GM21825 (cell line): ENCODE measurements at regions not wholly inside any gene's neighbourhood (a gene's known extent, or its start where the extent isn't known, plus 50 kb on each side); places are given as distances from the start of the nearest gene placed in this dataset.
"Not testable (repeated sequence)": the region's sequence is repeated elsewhere in the genome, so short reads cannot be mapped to it uniquely, and the experiment has no call there.

Experiments used
- ATAC-seq: cut with Tn5 transposase; IDR thresholded peaks from one replicate; pipeline ENCODE4 v1.9.1; 2021; ENCODE audit warnings: mild to moderate bottlenecking, moderate library complexity; ENCODE audit not compliant: unreplicated experiment

DNA sequence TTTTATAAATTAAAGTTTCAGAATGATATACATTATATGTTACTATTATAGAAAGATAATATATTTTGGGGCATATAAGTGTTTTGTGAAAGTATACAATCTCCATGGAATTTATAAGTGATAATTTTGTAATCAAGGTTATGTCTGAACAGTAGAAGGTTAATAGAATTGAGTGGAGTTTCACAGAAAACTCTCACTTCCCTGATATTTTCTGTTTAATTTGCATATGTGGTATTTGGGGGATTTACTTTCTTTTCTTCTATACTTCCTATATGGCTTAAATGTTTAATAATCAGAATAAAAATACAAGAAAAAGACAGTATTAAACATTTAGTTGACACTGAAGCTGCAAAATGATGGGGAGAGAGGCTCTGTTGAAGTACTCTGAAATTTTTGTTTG is 848.5 kb downstream of the DACH1 start:
- no peak for ATAC-seq

DNA sequence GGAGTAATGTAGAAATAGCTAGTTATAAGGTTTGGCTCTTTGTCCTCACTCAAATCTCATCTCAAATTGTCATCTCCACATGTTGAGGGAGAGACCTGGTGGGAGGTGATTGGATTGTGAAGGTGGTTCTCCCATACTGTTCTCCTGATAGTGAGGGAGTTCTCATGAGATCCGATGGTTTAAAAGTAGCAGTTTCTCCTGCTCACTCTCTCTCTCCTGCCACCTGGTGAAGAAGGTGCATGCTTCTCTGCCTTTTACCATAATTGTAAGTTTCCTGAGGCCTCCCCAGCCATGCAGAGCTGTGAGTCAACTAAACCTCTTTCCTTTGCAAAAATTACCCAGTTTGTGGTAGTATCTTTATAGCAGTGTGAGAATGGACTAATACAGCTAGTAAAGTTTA is 849.4 kb downstream of the DACH1 start:
- no peak for ATAC-seq

- no peak for ATAC-seq
Observed at GRCh38 chr13:71015516-71015915, 851.5 kb downstream of the DACH1 start.

- ATAC-seq, result no peak
Observed at GRCh38 chr13:71015021-71015420, 852.0 kb downstream of the DACH1 start.

DNA sequence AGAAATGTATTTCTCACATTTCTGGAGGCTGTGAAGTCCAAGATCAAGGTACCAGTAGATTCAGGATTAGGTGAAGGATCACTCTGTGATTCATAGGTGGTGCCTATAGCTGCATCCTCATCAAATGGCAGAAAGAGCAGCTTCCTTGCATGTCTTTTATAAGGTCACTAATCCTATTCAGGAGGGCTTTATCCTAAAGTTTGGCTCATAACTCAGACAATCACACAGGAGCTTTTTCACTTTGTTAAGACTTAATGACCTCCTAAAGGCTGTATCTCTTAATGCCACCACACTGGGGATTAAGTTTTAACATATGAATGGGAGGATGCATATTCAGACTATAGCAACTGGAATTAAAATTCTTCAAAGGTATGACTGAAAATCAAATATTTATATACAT is 861.1 kb downstream of the DACH1 start:
- no peak for ATAC-seq

GRCh38 chr13:70995338-70995737 is 871.7 kb downstream of the DACH1 start:
- ATAC-seq, result no peak

- ATAC-seq, result no peak
Observed at GRCh38 chr13:70994191-70994590, 872.8 kb downstream of the DACH1 start.

DNA sequence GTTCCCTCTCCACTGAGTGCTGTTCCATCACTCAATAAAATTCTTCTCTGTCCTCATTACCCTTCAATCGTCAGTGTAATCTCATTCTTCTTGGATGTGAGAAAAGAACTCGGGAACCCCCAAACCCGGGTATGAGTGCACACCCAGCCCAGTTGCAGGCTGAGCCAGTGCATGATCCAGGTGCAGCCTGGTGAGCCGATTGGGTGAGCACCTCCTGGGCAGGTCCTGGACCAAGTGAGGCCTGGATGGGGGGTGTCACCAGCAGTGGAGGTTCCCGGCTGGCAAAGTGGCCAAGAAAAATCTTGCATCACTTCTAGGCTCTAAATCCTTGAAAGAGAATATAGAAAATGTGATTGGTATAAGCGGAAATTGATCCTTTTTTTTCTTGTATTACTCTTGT is 878.8 kb upstream of the KLHL1 start:
- no peak for ATAC-seq

GRCh38 chr13:70985371-70985770 is 877.1 kb upstream of the KLHL1 start:
- no peak for ATAC-seq

DNA sequence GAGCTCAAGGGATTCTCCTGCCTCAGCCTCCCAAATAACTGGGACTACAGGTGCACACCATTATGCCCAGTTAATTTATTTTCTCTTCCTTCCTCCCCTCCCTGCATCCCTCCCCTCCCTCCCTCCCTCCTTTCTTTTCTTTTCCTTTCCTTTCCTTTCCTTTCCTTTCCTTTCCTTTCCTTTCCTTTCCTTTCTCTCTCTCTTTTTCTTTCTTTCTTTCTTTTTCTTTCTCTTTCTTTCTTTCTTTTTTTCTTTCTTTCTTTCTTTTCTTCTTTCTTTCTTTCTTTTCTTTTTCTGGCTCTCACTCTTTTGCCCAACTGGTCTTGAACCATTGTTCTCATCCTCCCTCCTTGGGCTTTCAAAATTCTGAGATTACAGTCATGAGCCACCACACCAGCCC is 873.0 kb upstream of the KLHL1 start:
- ATAC-seq, result not testable (repeated sequence)

DNA sequence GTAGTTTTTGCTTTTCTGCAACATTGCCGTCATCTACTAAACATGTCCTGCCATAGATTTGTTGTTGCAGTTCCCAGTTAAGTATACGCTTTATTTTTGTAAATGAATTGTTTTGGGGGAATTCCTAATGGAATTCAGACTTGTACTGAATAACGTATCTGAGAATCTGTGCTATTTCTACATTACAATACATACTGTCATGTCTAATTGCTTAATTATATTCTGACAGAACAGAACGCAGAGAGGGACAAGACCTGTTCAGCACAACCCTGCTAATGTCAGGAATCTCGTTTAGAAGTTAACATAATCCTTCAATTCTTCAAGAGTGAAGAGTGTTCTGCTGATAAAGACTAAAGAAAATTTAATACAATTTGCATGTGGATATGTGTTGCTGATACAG is 861.1 kb upstream of the KLHL1 start:
- no peak for ATAC-seq

GRCh38 chr13:70967564-70967963 is 859.3 kb upstream of the KLHL1 start:
- ATAC-seq, result no peak

DNA sequence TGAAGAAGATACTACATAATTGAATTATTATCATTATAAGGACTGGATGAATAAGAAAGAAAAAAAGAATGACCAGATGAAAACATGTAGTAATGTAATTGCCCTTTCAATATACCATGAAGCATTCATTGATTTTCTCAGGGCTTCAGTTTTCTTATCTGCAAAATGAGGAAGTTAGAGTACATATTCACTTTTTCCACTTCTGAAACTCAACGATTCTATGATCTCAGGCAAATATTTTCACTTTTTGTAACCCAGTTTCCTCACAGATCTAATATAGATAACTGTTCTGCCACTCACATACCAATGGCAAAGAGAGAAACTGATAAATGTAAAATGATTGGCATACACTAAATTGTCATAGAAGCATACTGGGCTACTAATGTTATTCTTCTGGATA is 856.6 kb upstream of the KLHL1 start:
- ATAC-seq, result no peak

DNA sequence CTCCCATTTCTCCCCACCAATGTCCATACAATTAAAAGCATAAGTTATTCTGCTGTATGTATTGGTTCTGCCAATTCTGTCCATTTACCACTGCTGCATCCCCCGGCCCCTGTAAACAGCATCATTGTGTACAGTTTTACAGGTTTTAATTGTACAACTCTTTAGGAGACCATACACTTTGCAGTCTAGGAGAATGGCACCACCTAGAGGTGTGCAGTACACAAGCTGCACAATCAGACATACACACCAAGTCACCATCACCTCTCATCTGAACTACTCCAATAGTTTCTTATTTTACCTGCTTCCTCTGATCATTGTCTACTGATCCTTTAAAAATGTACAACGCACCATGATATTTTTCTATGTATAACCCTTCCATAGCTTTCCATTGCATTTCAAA is 855.9 kb upstream of the KLHL1 start:
- no peak for ATAC-seq

- ATAC-seq, result no peak
Observed at GRCh38 chr13:70960841-70961443, 852.7 kb upstream of the KLHL1 start.

- no peak for ATAC-seq
Observed at GRCh38 chr13:70959035-70959775, 851.0 kb upstream of the KLHL1 start.

- no peak for ATAC-seq
Observed at GRCh38 chr13:70955887-70956286, 847.6 kb upstream of the KLHL1 start.

DNA sequence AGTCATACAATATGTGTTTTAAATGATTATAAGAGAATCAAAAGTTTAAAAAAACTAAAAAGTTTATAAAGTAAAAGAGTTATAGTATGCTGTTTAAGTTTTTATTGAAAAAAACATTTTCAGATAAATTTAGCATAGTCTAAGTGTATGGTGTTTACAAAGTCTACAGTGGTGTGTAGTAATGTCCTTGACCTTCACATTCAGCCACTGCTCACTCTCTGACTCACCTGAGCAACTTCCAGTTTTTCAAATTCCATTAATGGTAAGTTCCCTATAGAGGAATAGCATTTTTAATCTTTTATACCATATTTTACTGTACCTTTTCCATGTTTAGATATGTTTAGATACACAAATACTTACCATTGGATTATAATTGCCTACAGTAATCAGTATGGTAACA is 842.4 kb upstream of the KLHL1 start:
- no peak for ATAC-seq

- ATAC-seq, result no peak
Observed at GRCh38 chr13:70945506-70945905, 837.3 kb upstream of the KLHL1 start.

- ATAC-seq, result no peak
Observed at GRCh38 chr13:70941454-70941853, 833.2 kb upstream of the KLHL1 start.

DNA sequence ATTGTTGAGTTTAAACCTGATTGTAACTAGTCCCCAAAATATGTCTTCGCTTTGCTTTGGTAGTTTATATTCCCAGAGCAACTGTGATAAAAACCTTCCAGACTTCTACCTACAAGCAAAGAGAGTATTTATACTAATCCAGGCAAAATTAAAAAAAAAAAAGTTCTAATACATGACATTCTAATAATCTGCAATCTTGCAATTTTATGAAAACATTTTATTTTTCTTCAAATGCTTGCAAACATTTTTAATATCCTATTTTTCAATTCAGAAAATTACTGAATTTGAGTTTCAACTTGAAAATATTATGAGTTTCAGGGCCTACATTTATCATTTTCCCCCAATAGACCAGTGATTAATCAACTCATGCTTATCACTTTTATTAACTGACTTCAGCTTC is 830.2 kb upstream of the KLHL1 start:
- no peak for ATAC-seq

- no peak for ATAC-seq
Observed at GRCh38 chr13:70932511-70932910, 824.3 kb upstream of the KLHL1 start.
